ENCODE measurements at regions not wholly inside any gene's neighbourhood (a gene's known extent, or its start where the extent isn't known, plus 50 kb on each side); places are given as distances from the start of the nearest gene placed in this dataset.

DNA sequence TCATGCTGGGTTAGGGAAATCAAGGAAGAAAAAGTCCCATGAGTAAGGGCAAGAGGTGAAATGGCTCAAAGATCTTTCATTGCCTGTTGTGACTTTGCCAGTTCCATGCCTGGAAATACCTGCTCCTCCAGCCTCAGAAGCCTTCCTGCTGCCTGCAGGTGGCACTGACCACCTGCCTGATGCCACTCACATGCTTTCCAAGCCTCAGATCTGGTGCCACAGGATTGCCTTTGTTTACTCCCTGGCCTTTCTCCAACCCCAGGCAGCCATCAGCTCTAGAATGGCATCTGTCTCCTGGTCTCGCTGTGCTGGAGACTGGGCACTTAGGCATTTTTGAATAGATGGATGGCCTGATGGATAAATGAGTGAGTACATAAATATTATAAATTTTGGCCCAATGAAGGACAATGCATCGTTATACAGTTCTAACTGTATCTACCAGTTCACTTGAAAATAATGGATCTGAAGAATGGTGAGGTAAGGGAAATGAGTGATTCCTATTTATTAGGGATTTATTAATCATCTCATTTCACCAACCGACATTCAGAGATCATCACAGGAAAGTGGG is 657.2 kb downstream of the INHBA start (continued):
- TF ChIP-seq TEAD4 (IDR thresholded peaks at IDR 0.05; ENCODE audit: borderline replicate concordance, insufficient read depth) (no peak), SIN3A (IDR thresholded peaks at IDR 0.05; ENCODE audit: borderline replicate concordance, low read depth, low read length) (no peak)

DNA sequence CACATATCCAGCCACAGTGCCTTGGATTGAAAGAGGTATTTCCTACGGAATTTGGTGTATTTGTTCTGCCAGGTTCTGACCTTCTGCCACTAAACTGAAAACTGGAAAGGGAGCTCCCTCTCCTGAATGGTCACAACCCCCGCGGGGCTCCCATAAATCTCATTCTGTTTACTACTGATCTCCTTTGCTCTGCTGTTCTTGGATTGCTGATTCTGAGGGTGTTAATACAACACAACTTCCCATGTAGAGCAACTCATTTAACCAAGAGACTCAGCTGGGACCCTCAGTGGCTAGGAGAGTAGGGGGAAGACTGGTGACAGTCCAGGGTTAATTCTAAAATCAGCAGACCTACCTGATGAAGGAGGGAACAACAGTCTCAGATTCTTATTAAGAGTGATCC is 662.9 kb downstream of the INHBA start:
- POLR2A ChIA-PET: no interaction called here
- Histone ChIP-seq H3K27me3 (ENCODE audit: insufficient read depth) (no peaks in the 10 kb centered on the region), H2AFZ (ENCODE audit: low read depth) (no peak overlapping the region), H3K4me3 (ENCODE audit: low read depth in 2 of 2, low read length in 1 of 2) (no peak overlapping the region), H3K9me3 (peaks cover 6% of the 10 kb centered on the region; the same call in 1 of the 2 replicates), H3K79me2 (ENCODE audit: insufficient read depth) (no peaks in the 10 kb centered on the region), H3K9me2 (no peaks in the 10 kb centered on the region), H3K27ac (ENCODE audit: low read depth in 2 of 2, low read length in 1 of 2) (no peak overlapping the region), H3F3A (replicated peaks; ENCODE audit: insufficient read depth) (no peaks in the 10 kb centered on the region), H4K20me1 (ENCODE audit: insufficient read depth) (no peaks in the 10 kb centered on the region), H3K36me3 (replicated peaks in 1 of 2; ENCODE audit: control insufficient read depth in 1 of 2, insufficient read depth in 2 of 2, low read length in 1 of 2) (peaks cover 0 to 12% of the 10 kb centered on the region in 2 experiments), H3K9ac (no peak overlapping the region), H3K4me2 (no peak overlapping the region), H3K4me1 (ENCODE audit: control insufficient read depth in 1 of 2, insufficient read depth in 2 of 2, low read depth in 1 of 2, low read length in 1 of 2) (no peaks in the 10 kb centered on the region)
- 88% methylated on average over 3 of the region's 3 CpGs for WGBS (ENCODE audit: low lambda C conversion rate)
- DNase-seq: no peak
- CTCF ChIA-PET: interaction anchor here (0.7 to 1.1 kb wide), 2 partner anchors 637 to 900 kb away, joined by 3 read pairs; no protein-coding TSS in a partner anchor
- TF ChIP-seq TEAD4 (IDR thresholded peaks at IDR 0.05; ENCODE audit: borderline replicate concordance, insufficient read depth) (no peak), MEF2A (IDR thresholded peaks at IDR 0.05; ENCODE audit: borderline replicate concordance, low read depth) (no peak), TAF1 (IDR thresholded peaks at IDR 0.05; ENCODE audit: borderline replicate concordance, low read depth, low read length) (no peak), RFX5 (IDR thresholded peaks at IDR 0.05; ENCODE audit: low read length) (no peak), GATA2 (CRISPR knock-in tag; IDR thresholded peaks at IDR 0.05) (no peak), CHD2 (IDR thresholded peaks at IDR 0.05; ENCODE audit: low read length, partially characterized antibody) (no peak), NRF1 (IDR thresholded peaks at IDR 0.05; ENCODE audit: low read depth, low read length) (no peak), EZH2phosphoT487 (IDR thresholded peaks at IDR 0.05; ENCODE audit: borderline replicate concordance, low read depth) (no peak), FOXJ3 (CRISPR knock-in tag; IDR thresholded peaks at IDR 0.05) (no peak), YY1 (IDR thresholded peaks at IDR 0.05; ENCODE audit: low read depth) (no peak), RCOR1 (IDR thresholded peaks at IDR 0.05; ENCODE audit: low read length) (no peak), EP300 (IDR thresholded peaks at IDR 0.05; ENCODE audit: borderline replicate concordance in 1 of 2, low read depth in 1 of 2, low read length in 1 of 2) (no peak), TCF12 (IDR thresholded peaks at IDR 0.05) (no peak), JUND (IDR thresholded peaks at IDR 0.05) (no peak)
- TF ChIP-seq, protein P1, sequence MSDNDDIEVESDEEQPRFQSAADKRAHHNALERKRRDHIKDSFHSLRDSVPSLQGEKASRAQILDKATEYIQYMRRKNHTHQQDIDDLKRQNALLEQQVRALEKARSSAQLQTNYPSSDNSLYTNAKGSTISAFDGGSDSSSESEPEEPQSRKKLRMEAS (IDR thresholded peaks at IDR 0.05; ENCODE audit: low read depth): no peak
- TF ChIP-seq, protein P2, sequence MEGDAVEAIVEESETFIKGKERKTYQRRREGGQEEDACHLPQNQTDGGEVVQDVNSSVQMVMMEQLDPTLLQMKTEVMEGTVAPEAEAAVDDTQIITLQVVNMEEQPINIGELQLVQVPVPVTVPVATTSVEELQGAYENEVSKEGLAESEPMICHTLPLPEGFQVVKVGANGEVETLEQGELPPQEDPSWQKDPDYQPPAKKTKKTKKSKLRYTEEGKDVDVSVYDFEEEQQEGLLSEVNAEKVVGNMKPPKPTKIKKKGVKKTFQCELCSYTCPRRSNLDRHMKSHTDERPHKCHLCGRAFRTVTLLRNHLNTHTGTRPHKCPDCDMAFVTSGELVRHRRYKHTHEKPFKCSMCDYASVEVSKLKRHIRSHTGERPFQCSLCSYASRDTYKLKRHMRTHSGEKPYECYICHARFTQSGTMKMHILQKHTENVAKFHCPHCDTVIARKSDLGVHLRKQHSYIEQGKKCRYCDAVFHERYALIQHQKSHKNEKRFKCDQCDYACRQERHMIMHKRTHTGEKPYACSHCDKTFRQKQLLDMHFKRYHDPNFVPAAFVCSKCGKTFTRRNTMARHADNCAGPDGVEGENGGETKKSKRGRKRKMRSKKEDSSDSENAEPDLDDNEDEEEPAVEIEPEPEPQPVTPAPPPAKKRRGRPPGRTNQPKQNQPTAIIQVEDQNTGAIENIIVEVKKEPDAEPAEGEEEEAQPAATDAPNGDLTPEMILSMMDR (IDR thresholded peaks at IDR 0.05): no peak
- TF ChIP-seq, protein P3, sequence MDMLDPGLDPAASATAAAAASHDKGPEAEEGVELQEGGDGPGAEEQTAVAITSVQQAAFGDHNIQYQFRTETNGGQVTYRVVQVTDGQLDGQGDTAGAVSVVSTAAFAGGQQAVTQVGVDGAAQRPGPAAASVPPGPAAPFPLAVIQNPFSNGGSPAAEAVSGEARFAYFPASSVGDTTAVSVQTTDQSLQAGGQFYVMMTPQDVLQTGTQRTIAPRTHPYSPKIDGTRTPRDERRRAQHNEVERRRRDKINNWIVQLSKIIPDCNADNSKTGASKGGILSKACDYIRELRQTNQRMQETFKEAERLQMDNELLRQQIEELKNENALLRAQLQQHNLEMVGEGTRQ (IDR thresholded peaks at IDR 0.05; ENCODE audit: borderline replicate concordance, low read depth, low read length): no peak
- TF ChIP-seq, protein P4, sequence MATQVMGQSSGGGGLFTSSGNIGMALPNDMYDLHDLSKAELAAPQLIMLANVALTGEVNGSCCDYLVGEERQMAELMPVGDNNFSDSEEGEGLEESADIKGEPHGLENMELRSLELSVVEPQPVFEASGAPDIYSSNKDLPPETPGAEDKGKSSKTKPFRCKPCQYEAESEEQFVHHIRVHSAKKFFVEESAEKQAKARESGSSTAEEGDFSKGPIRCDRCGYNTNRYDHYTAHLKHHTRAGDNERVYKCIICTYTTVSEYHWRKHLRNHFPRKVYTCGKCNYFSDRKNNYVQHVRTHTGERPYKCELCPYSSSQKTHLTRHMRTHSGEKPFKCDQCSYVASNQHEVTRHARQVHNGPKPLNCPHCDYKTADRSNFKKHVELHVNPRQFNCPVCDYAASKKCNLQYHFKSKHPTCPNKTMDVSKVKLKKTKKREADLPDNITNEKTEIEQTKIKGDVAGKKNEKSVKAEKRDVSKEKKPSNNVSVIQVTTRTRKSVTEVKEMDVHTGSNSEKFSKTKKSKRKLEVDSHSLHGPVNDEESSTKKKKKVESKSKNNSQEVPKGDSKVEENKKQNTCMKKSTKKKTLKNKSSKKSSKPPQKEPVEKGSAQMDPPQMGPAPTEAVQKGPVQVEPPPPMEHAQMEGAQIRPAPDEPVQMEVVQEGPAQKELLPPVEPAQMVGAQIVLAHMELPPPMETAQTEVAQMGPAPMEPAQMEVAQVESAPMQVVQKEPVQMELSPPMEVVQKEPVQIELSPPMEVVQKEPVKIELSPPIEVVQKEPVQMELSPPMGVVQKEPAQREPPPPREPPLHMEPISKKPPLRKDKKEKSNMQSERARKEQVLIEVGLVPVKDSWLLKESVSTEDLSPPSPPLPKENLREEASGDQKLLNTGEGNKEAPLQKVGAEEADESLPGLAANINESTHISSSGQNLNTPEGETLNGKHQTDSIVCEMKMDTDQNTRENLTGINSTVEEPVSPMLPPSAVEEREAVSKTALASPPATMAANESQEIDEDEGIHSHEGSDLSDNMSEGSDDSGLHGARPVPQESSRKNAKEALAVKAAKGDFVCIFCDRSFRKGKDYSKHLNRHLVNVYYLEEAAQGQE (IDR thresholded peaks at IDR 0.05; ENCODE audit: low read depth, low read length): no peak
- TF ChIP-seq, protein P5, sequence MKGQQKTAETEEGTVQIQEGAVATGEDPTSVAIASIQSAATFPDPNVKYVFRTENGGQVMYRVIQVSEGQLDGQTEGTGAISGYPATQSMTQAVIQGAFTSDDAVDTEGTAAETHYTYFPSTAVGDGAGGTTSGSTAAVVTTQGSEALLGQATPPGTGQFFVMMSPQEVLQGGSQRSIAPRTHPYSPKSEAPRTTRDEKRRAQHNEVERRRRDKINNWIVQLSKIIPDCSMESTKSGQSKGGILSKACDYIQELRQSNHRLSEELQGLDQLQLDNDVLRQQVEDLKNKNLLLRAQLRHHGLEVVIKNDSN (IDR thresholded peaks at IDR 0.05; ENCODE audit: borderline replicate concordance, low read depth): no peak

Measured in SK-N-SH (cell line).